Heart left ventricle (tissue), 16 donors: ENCODE measurements at regions not wholly inside any gene's neighbourhood (a gene's known extent, or its start where the extent isn't known, plus 50 kb on each side); places are given as distances from the start of the nearest gene placed in this dataset.

Experiments
- ATAC-seq, 4 donors: fragments of 200-7000 bp; cut with Tn5 transposase; one replicate each; pipeline ENCODE4 v1.9.1; 2020 to 2022; ENCODE audit warnings: moderate library complexity in 4 of 4, mild to moderate bottlenecking in 3 of 4, moderate number of reproducible peaks in 1 of 4
- DNase-seq, 5 donors: peaks; one replicate each; pipeline ENCODE4 v3.0.0-alpha.2; 2020
- H3K27ac ChIP-seq, 12 donors: fragments of 200-600 bp; sonication (generic) in 4 of 12; one replicate each; pipeline versions ENCODE4 v1.5.0 to v1.8.0; 2016 to 2022; ENCODE audit warnings: mild to moderate bottlenecking in 2 of 12
- H3K27me3 ChIP-seq, 9 donors: fragments of 200-600 bp; sonication (generic) in 2 of 9; one replicate each; pipeline versions ENCODE4 v1.5.1 to v1.8.0; 2016 to 2022; ENCODE audit warnings: mild to moderate bottlenecking in 3 of 9
- H3K36me3 ChIP-seq, 9 donors: fragments of 200-600 bp; sonication (generic) in 2 of 9; one replicate each; pipeline versions ENCODE4 v1.5.0 to v1.8.0; 2018 to 2022; ENCODE audit warnings: mild to moderate bottlenecking in 2 of 9
- H3K4me1 ChIP-seq, 12 donors: fragments of 200-600 bp; sonication (generic) in 4 of 12; one replicate each; pipeline versions ENCODE4 v1.5.0 to v1.8.0; 2016 to 2022; ENCODE audit warnings: mild to moderate bottlenecking in 3 of 12
- H3K4me3 ChIP-seq, 12 donors: fragments of 200-600 bp; sonication (generic) in 4 of 12; one replicate each; pipeline versions ENCODE4 v1.5.0 to v1.8.0; 2017 to 2022; ENCODE audit warnings: mild to moderate bottlenecking in 9 of 12, moderate library complexity in 4 of 12
- H3K9me3 ChIP-seq, 12 donors: fragments of 200-600 bp; sonication (generic) in 4 of 12; one replicate each; pipeline versions ENCODE4 v1.5.0 to v1.8.0; 2016 to 2022; ENCODE audit warnings: mild to moderate bottlenecking in 1 of 12
- POLR2A ChIP-seq, 2 donors: fragments of 450-650 bp; IDR thresholded peaks; one replicate each; pipeline ENCODE4 v1.6.1; 2017; ENCODE audit warnings: antibody characterized with exemption in 2 of 2, mild to moderate bottlenecking in 2 of 2, moderate library complexity in 2 of 2
- WGBS, 4 donors: extraction: QIAGEN DNeasy Blood & Tissue Kit in 2 of 4; methylation state at CpG; one replicate each; pipeline versions ENCODE4 v1.1.5 to v1.1.7; 2013 to 2018; 5-methylcytosine and 5-hydroxymethylcytosine counted together
- intact Hi-C, 10 donors: fragments of 100-400 bp; cut with DNase I; formaldehyde crosslinking; loops; one replicate each; pipeline versions ENCODE4 v1.11.1 to v1.14.2; 2022
- TF ChIP-seq, protein P1 (sequence below), 12 donors: fragments of 200-600 bp; sonication (generic) in 4 of 12; IDR thresholded peaks; one replicate each; pipeline versions ENCODE4 v1.5.0 to v1.8.0; 2018 to 2022; ENCODE audit warnings: antibody characterized with exemption in 12 of 12, mild to moderate bottlenecking in 5 of 12
- donor health status: ischemic (EF 13 %, LVEDD 7.1; RV severe dilation, severe dysfunction).
- donor health status: healthy with polysubstance abuse.
- donor health status: DM: no; HTN: yes; CAD: no.
- donor health status: DM: no; HTN: no; CAD: no.
- donor health status: ischemic (EF 25% LVEDD 6.9; RV normal size, moderate dysfunction).
- donor health status: ischemic (EF 25% LVEDD 5.7; RV mildly dilated, moderate dysfunction).
- donor health status: healthy.
- donor health status: DM: yes; HTN: yes; CAD: no.
- donor health status: ischemic (EF 35%, LVEDD 5.7; RV mildly dilated, moderate dysfunction).
- donor health status: nonischemic (EF 11% LVEDD 7.7; RV severe dilation, severe dysfunction).
- donor health status: DM: yes; HTN: yes; CAD: no.
- donor health status: PGD.
- donor health status: ischemic (EF 29% LVEDD 5.4; RV normal size, mild dysfunction).
- donor health status: nonischemic (EF 23%, LVEDD 6.1; RV moderate dilation, normal function).

DNA sequence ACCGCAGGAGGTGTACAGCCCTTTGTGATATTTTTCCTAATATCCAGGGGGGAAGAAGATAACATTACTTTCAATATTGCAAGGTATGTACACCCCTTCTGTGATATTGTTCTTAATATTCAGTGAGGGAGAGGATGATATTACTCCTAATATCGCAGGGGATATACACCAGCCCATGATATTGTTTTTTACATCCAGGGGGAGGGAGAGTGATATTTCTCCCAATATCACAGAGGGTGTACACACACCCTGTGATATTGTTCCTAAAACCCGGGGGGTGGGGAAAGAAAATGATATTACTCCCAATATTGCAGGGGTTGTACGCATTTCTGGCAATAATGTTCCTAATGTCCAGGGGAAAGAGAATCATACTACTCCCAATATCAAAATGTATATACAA is 58.0 kb upstream of the SLC25A48 start:
- Histone ChIP-seq H3K9me3 (no peaks in the 10 kb centered on the region), H3K36me3 (no peaks in the 10 kb centered on the region), H3K27ac (no peak overlapping the region), H3K4me1 (no peaks in the 10 kb centered on the region), H3K4me3 (no peak overlapping the region), H3K27me3 (peaks cover 0 to 38% (median 6%) of the 10 kb centered on the region in 9 donors)
- intact Hi-C loops: no loop called here
- DNase-seq: no peak
- WGBS, 4 donors: 62 to 77% (median 68%) methylated on average over 4 of the region's 4 CpGs
- no peak for TF ChIP-seq POLR2A (IDR thresholded peaks at IDR 0.05)
- TF ChIP-seq, protein P1, sequence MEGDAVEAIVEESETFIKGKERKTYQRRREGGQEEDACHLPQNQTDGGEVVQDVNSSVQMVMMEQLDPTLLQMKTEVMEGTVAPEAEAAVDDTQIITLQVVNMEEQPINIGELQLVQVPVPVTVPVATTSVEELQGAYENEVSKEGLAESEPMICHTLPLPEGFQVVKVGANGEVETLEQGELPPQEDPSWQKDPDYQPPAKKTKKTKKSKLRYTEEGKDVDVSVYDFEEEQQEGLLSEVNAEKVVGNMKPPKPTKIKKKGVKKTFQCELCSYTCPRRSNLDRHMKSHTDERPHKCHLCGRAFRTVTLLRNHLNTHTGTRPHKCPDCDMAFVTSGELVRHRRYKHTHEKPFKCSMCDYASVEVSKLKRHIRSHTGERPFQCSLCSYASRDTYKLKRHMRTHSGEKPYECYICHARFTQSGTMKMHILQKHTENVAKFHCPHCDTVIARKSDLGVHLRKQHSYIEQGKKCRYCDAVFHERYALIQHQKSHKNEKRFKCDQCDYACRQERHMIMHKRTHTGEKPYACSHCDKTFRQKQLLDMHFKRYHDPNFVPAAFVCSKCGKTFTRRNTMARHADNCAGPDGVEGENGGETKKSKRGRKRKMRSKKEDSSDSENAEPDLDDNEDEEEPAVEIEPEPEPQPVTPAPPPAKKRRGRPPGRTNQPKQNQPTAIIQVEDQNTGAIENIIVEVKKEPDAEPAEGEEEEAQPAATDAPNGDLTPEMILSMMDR (IDR thresholded peaks at IDR 0.05): no peak
- ATAC-seq: no peak

- ATAC-seq: no peak
- no peak for DNase-seq
- peaks cover 0 to 4% (median 0%) of the 10 kb centered on the region in 12 donors for H3K9me3 ChIP-seq
- no peaks in the 10 kb centered on the region for H3K4me1 ChIP-seq
- H3K27ac ChIP-seq: no peak overlapping the region
- TF ChIP-seq, protein P1 (IDR thresholded peaks at IDR 0.05): no peak
- no peak for TF ChIP-seq POLR2A (IDR thresholded peaks at IDR 0.05)
- H3K4me3 ChIP-seq: no peak overlapping the region
- peaks cover 0 to 3% (median 0%) of the 10 kb centered on the region in 9 donors for H3K27me3 ChIP-seq
- WGBS, 4 donors: 48 to 65% (median 53%) methylated on average over 6 of the region's 6 CpGs
- H3K36me3 ChIP-seq: no peaks in the 10 kb centered on the region
- intact Hi-C loops: no loop called here
These were observed 72.7 kb upstream of the SLC25A48 start for GRCh38 chr5:135761746-135762145.

DNA sequence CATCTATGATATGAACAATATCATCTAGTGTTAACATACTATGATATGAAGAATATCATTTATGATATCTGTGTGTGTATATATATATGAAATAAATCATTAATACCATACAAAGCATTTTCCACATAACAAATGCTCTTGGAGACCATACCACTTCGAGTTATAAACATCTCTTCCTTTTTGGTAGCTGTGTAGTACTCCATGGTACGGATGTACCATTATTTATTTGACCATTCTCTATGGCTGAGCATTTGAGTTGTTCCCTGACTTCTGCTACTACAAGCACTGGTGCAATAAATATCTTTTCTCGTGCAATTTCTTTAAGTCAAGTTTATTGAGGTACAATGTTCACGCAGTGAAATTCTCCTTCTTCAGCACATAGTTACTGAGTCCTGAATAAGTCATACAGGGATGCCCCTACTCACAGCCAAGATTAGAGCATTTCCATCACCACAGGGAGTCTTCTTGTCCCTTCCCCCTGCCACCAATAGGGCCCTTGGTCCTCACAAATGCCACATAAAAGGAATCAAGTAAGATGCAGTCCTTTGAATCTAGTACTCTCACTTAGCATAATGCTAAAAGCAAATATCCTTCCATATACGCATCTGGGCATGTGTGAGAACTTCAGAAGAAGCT is 75.2 kb upstream of the SLC25A48 start:
- no peaks in the 10 kb centered on the region for H3K36me3 ChIP-seq
- DNase-seq (no peak), ATAC-seq (no peak)
- TF ChIP-seq POLR2A (IDR thresholded peaks at IDR 0.05): no peak
- TF ChIP-seq, protein P1 (IDR thresholded peaks at IDR 0.05): no peak
- peaks cover 0 to 4% (median 0%) of the 10 kb centered on the region in 12 donors for H3K9me3 ChIP-seq
- intact Hi-C loops: no loop called here
- 89 to 91% (median 90%) methylated on average over 5 of the region's 5 CpGs for WGBS, 4 donors
- peaks cover 0 to 2% (median 0%) of the 10 kb centered on the region in 9 donors for H3K27me3 ChIP-seq
- H3K4me1 ChIP-seq: no peaks in the 10 kb centered on the region
- no peak overlapping the region for H3K27ac ChIP-seq
- no peak overlapping the region for H3K4me3 ChIP-seq

- WGBS, 4 donors: 62 to 77% (median 66%) methylated on average over 5 of the region's 5 CpGs
- Histone ChIP-seq H3K36me3 (no peaks in the 10 kb centered on the region), H3K4me1 (no peaks in the 10 kb centered on the region), H3K9me3 (no peaks in the 10 kb centered on the region), H3K4me3 (no peak overlapping the region), H3K27me3 (no peaks in the 10 kb centered on the region), H3K27ac (no peak overlapping the region)
- TF ChIP-seq POLR2A (IDR thresholded peaks at IDR 0.05): no peak
- intact Hi-C loops: no loop called here
- DNase-seq (no peak), ATAC-seq (peak in 1 of 4 donors; percentile 22)
These were observed 80.5 kb upstream of the SLC25A48 start for GRCh38 chr5:135753990-135754389.

GRCh38 chr5:135750506-135750905 is 84.0 kb upstream of the SLC25A48 start:
- no peak overlapping the region for H3K4me3 ChIP-seq
- no peaks in the 10 kb centered on the region for H3K4me1 ChIP-seq
- H3K36me3 ChIP-seq: no peaks in the 10 kb centered on the region
- H3K27me3 ChIP-seq: no peaks in the 10 kb centered on the region
- 52 to 78% (median 60%) methylated on average over 3 to 4 of the region's 4 CpGs for WGBS, 4 donors
- intact Hi-C loops: no loop called here
- DNase-seq (no peak), ATAC-seq (no peak)
- H3K9me3 ChIP-seq: no peaks in the 10 kb centered on the region
- no peak overlapping the region for H3K27ac ChIP-seq
- TF ChIP-seq, protein P1 (IDR thresholded peaks at IDR 0.05): no peak
- no peak for TF ChIP-seq POLR2A (IDR thresholded peaks at IDR 0.05)
